ENCODE measurements at regions not wholly inside any gene's neighbourhood (a gene's known extent, or its start where the extent isn't known, plus 50 kb on each side); places are given as distances from the start of the nearest gene placed in this dataset.
A peak's percentile ranks its signal among the peaks of the same experiment; 100 is the strongest.

DNA sequence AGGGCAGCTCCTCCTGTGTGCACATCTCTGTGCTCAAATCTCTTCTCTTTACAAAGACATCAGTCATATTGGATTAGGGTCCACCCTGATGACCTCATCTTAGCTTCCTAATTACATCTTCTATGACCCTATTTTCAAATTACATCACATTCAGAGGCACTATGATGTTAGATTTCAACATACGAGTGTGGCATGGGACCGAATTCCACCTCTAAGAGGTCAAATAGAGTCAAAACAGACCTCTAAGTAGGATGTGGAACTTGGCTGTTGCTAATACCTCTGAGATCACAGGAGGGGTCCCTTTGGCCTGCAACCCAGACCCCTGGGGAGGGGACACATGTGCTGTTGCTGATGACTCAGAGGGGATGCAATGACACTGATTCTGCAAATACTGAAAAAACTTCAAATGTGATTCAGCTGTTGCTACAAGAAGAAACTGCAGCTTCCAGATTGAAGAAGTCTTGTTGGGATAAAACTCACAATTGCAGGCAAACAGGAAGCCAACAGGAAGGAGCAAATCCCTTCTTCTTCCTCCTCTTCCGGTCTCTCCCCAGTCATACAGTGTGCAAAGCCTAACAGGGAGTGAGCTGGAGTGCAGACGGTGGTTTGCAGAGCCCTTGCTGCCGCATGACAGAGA lies 216.2 kb downstream of the MYLK4 start:
- DNase-seq: no peak

DNA sequence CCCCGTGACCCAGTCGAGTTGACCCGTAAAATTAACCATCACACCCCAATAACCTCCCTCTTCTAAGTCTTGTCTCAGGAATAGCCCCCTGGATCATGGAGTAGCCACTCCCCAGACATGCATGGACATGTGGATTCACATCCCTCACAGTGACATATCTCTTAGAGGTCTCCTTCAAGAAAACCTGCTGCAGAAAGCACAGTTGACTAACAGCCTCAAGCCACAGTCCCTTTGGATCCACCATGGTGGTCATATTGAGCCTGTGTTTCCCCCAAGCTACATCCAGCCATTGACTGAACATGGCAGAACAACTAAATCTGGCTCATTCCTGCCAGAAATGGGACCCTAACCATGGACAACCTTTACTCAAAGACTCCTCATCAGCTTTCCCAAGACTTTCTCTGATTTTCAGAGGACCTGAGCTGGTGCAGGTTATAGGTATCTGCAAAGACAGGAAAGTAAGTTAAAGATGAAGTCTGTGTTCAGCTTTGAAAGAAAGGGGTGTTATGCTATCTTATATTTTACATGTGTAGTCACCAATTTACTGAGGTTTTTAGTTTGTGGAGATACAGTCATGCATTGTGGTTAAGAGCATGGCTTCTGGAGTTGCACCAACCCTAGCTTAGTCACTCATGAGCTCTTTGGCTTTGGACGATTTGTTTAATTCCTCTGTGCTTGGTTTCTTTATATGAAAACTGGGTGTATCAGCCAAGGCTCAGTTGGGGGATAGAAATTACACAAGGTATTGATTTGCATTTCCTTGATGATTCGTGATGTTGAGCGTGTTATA lies 219.1 kb downstream of the MYLK4 start:
- DNase-seq: no peak

DNA sequence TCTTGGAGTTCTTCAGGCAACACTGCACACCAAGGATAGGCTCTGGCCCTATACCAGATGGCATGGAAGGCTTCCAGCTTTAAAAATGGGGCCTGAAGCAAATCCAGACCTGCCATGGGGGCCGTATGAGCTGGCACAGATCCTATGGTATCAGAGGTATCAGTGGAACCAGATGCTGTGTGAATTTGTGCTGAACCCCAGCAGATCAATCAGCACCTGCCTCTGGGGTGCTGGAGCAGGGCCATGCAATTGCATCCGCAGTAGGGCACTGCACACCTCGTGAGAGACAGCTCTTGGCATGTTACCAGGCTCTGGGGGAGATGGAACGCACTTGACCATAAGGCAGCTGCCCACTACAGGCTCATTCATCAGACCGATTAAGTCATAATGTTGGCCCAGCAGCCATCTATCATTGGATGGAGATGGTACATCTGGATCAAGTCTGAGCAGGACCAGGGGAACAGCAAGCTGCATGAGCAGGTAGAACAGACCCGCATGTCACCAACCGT lies 221.5 kb downstream of the MYLK4 start:
- peak; percentile 90 for DNase-seq

DNA sequence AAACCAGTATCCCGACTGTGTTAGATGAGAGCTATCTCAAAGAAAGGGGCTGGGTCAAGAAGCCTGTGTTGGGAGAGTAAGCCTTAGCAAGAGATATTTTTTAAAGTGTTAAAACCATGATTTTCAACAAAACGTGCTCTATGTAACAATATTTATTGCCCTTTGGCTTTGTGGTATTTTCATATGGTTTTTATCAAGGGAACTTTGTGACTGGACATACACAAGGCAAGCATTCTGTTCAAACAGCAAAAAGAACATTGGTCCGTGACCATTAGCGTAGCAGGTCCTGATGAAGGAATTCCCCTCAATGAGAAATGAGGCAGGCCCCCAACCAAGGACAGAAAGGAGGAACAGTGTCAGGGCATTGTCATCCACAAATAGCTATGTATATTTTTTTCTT lies 222.6 kb downstream of the MYLK4 start:
- no peak for DNase-seq

DNA sequence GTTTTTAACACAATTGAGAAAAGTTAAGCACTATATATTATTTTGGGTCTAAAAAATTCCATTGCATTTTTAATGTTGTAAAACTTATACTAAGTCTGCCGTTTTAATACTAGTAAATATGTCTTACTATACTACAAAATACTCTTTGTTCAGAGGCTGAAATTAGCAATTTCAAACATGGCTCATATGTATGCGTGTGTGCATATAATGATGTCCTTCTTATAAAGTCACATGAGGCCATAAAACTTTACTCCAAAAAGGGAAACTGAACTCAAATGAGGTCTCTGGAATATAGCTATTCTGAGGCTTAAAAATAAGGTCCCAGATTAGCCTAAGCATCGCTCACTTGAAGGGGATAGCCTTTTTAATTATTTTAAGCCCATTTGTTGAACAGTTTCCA lies 224.0 kb downstream of the MYLK4 start:
- DNase-seq: no peak

DNA sequence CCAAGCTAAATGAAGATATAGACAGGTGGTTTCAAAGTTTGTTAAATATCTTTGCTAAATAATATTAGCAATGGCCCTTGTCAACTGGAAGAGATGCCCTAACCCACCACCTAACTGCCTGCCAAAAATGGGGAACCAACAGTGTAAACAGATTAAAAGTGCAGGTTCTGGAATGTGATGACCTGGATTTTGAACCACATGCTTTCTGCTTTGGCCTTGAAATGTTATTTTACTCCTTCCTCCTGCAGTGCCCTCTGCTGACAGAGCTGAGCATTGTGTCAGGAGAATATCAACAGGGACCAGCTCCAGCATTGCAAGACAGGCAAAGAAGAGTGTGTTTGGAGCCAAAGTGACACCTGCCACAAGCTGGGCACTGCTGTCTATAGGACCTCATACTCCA lies 226.6 kb downstream of the MYLK4 start:
- DNase-seq: no peak

DNA sequence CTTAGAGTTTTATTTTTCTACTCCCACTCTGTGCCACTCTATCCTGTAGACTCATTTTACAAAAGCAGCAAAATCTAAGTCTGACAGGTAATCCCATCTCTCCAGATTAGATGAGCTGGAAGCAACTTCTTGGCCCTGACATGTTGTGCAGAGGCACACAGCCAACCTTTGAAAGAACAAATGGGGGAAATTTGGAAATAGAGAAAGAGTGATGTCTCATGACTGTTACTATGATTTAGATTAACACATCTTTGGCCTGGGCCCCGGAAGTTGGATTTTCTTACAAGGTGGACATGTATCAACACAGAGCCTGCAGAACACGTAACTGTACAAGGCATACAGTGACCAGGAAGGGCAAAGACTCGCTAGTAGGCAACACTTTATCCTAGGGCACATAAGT lies 227.7 kb downstream of the MYLK4 start:
- no peak for DNase-seq

DNA sequence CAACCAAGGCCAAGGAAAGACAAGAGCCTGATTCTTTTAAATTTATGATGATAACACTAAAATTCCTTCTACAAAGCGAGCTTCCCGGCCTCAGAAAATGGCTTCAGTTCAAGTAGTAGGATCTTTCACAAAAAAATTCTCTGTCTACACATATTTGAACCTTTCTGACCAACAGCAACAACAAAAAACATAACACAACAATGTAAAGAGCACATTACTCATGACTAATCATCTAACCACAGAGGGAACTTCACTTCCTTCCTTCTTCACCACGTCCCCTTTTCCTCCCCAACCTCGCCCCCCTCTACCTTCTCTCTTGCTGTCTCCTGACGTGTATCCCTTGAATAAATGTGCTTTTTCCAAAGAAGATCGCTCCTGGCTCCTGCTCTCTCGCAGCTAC lies 228.2 kb downstream of the MYLK4 start:
- no peak for DNase-seq

DNA sequence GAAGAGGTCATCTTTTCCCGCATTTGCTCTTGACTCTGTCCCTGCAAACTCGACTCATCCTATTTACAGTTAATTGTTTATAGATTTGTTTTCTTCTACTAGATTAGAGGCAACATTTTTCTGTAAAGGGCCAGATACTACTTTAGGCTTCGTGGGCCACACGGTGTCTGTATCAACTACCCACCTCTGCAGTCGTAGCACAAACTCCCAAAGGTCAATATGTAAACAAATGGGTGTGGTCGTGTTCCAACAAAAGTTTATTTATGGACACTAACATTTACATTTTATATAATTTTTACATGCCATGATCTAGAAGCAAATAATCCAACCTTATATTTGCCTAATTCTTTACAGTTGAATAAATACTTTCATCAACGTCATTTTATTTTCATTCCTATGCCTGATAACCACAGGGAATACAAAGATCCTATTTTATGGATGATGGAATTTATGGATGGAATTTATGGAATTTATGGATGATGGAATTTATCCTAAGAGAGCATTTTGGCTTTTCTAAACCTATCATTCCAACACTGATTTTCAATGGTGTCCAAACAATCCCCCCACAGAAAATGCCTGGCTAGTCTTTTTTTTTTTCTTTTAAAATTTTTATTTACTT lies 232.8 kb downstream of the MYLK4 start:
- no peak for DNase-seq

DNA sequence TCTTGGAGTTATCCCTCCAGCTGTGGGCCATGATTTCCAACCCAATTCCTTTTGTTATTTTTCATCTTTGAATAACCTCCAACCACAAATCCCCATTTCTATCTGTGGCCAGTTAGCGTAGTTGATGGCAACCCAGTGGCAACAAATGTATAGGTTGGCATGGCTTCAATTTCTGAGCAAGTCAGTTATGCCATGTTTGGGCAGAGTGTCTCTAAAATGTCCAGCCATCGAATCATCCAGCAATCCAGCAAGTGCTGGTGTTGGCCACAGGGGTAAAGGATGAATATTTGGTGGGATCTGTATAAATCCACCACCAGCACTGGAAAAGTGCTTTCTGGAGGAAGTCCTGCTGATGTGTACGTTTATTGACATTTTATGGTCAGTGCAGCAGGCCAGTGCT lies 233.3 kb downstream of the MYLK4 start:
- no peak for DNase-seq

DNA sequence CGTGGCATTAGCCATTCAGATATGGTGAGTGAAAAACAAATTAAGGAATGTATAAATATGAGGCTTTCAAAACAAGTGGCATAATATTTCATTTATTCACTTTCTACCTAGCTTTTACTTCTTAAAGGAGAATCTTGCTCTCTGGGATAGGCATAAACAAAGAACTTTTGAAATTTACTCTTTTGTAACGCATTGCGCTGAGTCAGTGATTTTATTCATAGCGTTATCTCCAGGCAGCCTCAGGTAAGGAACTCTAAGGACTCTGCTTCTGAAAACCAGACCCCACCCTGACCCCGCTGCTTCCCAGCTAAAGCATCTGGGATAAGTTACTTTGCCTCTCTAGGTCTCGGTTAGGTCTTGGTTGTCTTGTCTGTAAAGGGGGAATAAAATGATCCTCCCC lies 234.7 kb downstream of the MYLK4 start:
- no peak for DNase-seq

DNA sequence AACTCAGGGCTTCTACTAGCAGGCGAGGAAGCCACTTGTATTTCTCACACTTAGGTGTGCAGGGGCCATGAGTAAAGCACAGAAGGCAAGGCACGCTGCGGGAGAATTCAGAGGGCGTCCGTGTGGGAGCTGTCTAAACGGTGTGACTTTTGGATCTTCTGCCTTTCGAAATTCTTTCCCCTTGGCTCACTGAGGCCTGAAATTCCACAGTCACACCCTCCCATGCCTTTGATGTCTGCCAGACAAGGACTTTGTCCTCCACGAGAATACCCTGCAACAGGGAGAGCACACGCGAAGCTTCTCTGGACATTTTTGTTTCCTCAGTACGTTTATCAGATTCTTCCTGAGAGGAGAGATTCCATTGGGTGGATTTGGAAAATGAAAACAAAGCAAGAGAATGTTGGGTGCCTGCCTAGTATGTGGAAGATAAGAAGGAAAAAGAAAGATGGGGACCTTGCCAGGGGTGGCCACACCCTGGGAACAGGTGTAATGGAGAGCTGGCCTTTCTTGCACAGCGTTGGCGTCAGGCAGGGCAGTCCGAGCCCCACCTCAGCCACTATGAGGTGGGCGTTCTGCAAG lies 235.7 kb downstream of the MYLK4 start:
- no peak for DNase-seq

DNA sequence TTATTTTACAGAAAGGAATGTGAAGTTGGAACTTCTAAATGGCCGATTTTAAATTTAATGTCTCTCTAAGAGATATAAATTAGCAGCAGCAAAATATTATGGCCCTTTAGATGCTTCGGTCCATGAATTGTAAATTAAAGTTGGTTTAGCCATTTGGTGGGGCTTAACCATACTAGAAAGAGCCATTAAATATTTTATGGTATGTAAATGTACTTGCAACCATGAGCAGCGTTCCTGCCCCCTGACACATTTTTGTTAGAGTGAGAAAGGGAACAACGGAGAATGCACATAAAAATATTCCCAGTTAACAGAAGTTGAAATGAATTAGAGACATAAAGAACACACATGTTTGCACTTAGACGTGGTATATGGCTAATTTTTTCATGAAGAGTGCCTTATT lies 237.9 kb downstream of the MYLK4 start:
- DNase-seq: no peak

DNA sequence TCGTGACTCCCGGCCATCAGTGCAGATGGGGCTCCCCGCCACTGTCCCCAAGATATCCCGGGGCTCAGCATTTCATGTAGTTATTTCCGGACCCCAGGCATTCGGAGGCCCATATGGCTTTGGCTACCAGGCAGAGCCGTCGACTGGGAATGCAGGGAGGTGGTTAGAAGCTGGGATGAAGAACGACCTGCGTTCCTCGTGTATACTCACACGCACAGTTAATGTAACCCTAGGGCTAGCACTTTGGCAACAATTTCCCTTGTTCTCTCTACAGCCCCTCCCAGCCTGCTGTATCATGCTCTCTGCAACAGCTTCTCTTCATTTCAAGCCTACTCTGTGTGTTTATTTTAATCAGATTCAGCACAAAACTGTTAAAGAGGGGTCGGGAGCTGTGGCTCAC lies 240.4 kb downstream of the MYLK4 start:
- no peak for DNase-seq

DNA sequence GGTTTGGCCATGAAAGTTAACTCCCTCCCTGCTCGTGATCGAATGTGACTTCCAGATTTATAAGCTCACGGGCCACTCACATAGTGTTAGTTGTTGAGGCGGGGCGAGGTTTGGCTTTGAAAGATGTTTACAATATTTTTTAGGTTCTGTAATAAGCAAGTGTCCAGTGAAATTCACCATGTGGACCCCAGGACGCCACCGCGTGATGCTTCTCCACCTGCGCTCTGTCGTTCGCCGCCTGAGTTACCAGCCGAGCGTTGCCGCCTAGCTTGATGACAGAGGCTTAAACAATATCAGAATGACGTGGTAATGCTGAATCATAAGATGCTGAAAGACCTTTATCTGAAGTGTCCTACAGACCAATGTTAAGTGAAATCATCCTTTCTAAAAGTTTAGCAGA lies 241.0 kb downstream of the MYLK4 start:
- DNase-seq: no peak

DNA sequence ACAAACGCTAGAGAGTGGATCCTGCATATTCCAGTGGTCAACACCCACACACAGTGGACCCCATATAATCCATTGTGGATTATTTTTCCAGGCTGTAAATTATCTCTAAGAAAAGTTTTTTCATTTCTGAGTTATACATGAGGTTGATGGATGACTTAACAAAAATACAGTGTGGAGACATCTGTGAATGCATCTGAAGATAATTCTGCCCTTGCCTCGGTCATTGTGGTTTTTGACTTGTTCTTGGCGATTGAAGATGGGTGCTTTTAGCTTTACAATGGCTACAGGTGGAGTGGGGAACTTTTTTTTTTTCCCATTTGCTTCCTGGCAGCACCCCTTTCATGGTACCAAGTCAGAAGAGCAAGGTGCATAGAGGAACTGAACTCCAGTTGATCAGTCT lies 242.7 kb downstream of the MYLK4 start:
- DNase-seq: no peak

DNA sequence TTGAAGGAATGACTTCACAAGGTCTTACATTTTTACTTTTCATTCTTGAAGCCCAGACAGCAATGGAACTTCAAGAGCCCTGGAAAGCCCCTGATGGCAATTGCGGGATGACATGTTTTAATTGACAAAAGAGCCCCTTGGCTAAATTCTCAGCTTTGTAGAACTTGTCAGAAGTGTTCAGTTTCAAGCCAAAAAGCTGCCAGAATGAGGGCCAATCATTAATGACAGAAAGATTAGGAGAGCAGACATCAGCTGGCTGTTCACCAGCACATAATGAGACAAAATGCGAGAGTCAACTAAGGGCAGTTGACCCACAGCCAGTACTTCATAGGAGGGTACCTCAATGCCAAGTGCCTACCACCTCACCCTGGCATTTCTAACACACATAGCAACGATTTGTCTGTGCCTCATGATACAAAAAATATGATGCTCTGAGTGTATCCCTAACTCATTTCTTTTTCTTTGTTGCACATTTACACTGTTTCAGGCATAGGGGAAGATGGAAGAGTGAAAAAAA lies 243.1 kb downstream of the MYLK4 start:
- no peak for DNase-seq

DNA sequence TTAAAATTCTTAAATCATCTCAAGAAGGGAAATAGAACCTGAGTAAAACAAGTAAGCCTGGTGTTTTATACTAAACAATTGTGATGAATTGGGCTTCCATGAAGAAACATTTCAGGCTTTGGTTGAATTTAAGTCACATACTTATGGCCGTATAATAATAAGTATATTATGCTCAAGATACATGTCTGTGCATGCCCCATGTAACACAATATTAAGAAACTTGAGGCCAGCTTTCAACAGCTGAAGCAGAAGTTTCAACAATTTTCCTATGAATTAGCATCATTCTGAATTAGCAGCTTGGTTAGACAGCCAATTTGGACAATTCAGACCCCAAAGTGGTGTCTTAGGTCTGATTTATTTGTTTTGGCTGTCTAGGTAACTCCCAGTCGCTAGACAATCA lies 243.7 kb downstream of the MYLK4 start:
- DNase-seq: no peak

DNA sequence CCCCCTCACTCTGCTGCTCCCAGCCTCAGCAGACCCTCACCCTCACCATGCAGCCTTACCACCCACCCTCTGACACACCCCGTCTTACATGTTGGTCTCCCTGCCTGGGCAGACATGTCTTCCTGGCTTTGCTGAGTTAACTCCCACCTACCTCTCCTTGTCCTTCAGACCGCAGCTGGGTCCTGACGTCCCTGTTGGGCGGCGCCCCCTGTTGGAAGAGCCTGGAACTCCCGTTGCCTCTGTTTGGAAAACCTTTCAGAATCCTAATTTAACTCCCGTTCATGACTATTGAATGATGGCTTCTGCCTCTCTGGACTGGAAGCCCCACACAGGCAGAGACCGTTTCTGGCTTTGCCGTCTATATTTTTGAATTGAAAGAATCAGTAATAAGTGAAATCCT lies 245.1 kb downstream of the MYLK4 start:
- DNase-seq: no peak

DNA sequence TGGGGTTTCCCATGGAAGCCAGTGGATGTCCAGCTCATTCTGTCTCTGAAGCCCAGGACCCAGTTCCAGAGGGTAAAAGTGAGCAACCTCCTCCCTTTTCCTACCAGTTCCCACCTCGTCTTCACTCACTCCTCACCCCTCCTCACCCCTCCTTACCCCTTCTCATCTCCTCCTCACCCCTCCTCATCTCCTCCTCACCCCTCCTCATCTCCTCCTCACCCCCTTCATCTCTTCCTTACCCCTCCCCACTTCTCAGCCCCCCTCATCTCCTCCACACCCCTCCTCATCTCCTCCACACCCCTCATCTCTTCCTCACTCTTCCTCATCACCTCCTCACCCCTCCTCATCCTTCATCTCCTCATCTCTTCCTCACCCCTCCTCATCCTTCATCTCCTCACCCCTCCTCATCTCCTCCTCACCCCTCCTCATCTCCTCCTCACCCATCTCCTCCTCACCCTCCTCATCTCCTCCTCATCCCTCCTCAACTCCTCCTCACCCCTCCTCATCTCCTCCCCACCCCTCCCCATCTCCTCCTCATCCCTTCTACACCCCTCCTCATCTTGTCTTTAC lies 246.1 kb downstream of the MYLK4 start:
- no peak for DNase-seq

DNA sequence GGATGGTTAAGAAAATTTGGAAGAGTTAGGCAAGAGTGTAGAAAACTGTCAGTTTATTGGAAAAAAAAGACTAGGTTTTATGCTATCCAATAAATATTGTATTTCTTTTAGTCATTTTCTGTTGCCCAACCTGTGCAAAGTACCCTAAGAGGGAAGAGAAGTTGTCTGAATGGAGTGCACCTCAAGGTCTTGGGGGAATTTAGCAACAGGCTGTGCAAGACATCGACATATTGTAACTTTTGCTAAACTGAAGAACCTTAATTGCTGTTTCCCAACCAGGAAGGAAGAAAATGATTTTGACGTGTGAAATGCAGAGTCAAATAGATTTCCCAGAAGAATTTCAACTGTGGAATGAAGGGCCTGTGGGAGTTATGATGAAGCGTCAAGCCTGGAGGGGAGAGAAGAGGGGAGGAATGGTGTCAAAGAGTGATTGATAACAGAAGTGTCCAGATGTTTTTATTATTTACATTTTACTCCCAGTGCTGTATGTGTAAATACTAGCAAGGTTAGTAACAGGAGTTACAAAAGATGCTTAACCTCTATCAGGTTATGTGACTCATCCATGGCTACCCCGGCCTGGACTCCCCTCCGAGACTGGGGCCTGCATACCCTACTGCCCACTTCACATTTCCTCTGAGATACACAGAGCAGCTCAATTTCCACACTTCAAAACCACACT lies 246.8 kb downstream of the MYLK4 start:
- DNase-seq: no peak

DNA sequence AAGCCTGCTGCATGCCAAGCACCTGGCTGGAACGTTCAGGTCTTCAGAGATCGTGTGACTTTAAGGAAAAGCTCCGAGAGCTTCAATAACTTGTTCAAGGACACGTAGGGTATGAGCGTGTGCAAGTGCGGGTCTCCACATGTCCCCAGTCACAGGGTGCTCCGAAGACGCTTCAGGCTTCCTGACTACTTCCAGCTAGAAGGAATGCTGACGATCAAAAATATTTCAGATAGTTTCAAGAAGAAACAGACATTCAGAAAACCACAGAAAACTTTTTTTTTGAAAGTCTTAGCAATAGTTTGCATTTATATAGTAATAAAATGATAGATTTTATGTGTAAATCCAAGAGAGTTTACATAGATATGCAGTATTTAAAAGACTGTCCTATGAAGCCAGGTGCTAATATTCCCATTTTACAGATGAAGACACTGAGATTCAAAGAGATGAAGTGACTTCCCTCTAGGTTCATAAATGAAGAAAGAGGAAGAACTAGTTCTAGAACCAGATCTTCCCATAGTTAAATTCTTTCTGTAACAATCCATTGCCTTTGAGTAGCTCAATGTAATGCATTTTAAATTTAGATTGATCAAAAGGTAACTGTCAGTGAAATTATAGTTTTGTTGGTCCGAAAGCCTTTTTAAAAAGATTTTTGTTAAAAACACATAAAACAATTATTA lies 247.6 kb downstream of the MYLK4 start:
- no peak for DNase-seq

Measured in COR-L47 (cell line).